Transverse colon (tissue), 4 donors: ENCODE measurements at regions not wholly inside any gene's neighbourhood (a gene's known extent, or its start where the extent isn't known, plus 50 kb on each side); places are given as distances from the start of the nearest gene placed in this dataset.

Experiments used
- DNase-seq: peaks from one replicate; pipeline ENCODE4 v3.0.0-alpha.2; 2019
- H3K27ac ChIP-seq, 4 donors: fragments of 200-600 bp; sonication (generic); 2 replicates each; pipeline ENCODE4 v1.5.1; 2016 to 2018; ENCODE audit warnings: inconsistent platforms in 4 of 4
- H3K27me3 ChIP-seq: fragments of 200-600 bp; sonication (generic); 2 replicates; pipeline ENCODE4 v1.5.1; 2017; ENCODE audit warnings: inconsistent platforms
- H3K36me3 ChIP-seq, 4 donors: fragments of 200-600 bp; sonication (generic); 2 replicates each; pipeline ENCODE4 v1.5.1; 2017 to 2019; ENCODE audit warnings: inconsistent platforms in 4 of 4
- H3K4me1 ChIP-seq, 4 donors: fragments of 200-600 bp; sonication (generic); 2 replicates each; pipeline ENCODE4 v1.5.1; 2017 to 2020; ENCODE audit warnings: inconsistent platforms in 4 of 4
- H3K4me3 ChIP-seq, 4 donors: fragments of 200-600 bp; sonication (generic); 1 replicate in 1 of 4; 2 replicates in 3 of 4; pipeline versions ENCODE4 v1.5.1 to v1.6.1; 2017 to 2019; ENCODE audit warnings: inconsistent platforms in 4 of 4
- H3K9me3 ChIP-seq, 2 donors: fragments of 200-600 bp; sonication (generic); 2 replicates each; pipeline ENCODE4 v1.5.1; 2017 to 2019; ENCODE audit warnings: inconsistent platforms in 2 of 2
- CTCF ChIP-seq, 5 experiments: fragments of 200-600 bp in 3 of 5; fragments of 450-650 bp in 2 of 5; sonication (generic) in 3 of 5; IDR thresholded peaks; 1 replicate in 2 of 5; 2 replicates in 3 of 5; pipeline ENCODE4 v1.5.1; 2016 to 2017; ENCODE audit warnings: antibody characterized with exemption in 5 of 5, inconsistent platforms in 3 of 5, mild to moderate bottlenecking in 2 of 5, moderate library complexity in 1 of 5
- EP300 ChIP-seq: sonication (generic); formaldehyde crosslinking; IDR thresholded peaks from one replicate; pipeline ENCODE4 v1.6.1; 2017; ENCODE audit warnings: antibody characterized with exemption, low read depth
- POLR2A ChIP-seq: fragments of 450-650 bp; IDR thresholded peaks from one replicate; pipeline ENCODE4 v1.6.1; 2016; ENCODE audit warnings: antibody characterized with exemption, mild to moderate bottlenecking, moderate library complexity
- POLR2AphosphoS5 ChIP-seq, 3 donors: sonication (generic); formaldehyde crosslinking; IDR thresholded peaks; one replicate each; pipeline ENCODE4 v1.6.1; 2016; ENCODE audit warnings: antibody characterized with exemption in 3 of 3
- WGBS, 2 donors: methylation state at CpG; one replicate each; pipeline ENCODE4 v1.1.5; 2018; ENCODE audit warnings: low coverage in 1 of 2; 5-methylcytosine and 5-hydroxymethylcytosine counted together
- in situ Hi-C, 4 donors: fragments of 200-750 bp; cut with MboI; loops; one replicate each; pipeline versions ENCODE4 v1.15.0 to v1.15.1; 2017; ENCODE audit warnings: low sequenced_read_pairs in 3 of 4, low pct_ligation_motif_present in 1 of 4, low pct_unique_long_range_greater_than_20kb in 1 of 4
- intact Hi-C: fragments of 100-400 bp; cut with DNase I; formaldehyde crosslinking; loops from one replicate; pipeline ENCODE4 v1.15.1; 2023; ENCODE audit warnings: low total_unique reads

- Histone ChIP-seq H3K4me3 (no peak overlapping the region), H3K27me3 (no peaks in the 10 kb centered on the region), H3K27ac (no peak overlapping the region), H3K4me1 (peaks cover 0 to 16% (median 3%) of the 10 kb centered on the region in 4 donors), H3K9me3 (no peaks in the 10 kb centered on the region), H3K36me3 (no peaks in the 10 kb centered on the region)
- TF ChIP-seq EP300, result no peak
- TF ChIP-seq POLR2A, result no peak
- TF ChIP-seq CTCF (IDR thresholded peaks at IDR 0.05), result no peak
- TF ChIP-seq POLR2AphosphoS5 (IDR thresholded peaks at IDR 0.05), result no peak
- 74 to 100% methylated on average over 1 to 6 of the region's 6 CpGs for WGBS, 2 donors
- intact Hi-C loops, result loop anchor here (10.0 kb wide), 2 partner anchors 724 to 1064 kb away; partner anchors contain the start of gene SUPT3H
- no peak for DNase-seq
- in situ Hi-C loops, result loop anchor here (10.0 to 25.0 kb wide), 5 partner anchors 762 to 1262 kb away; no protein-coding TSS in a partner anchor
These were observed 263.0 kb downstream of the CDC5L start for GRCh38 chr6:44650495-44650894.

- H3K9me3 ChIP-seq, result no peaks in the 10 kb centered on the region
- no peak for DNase-seq
- peaks cover 0 to 16% (median 4%) of the 10 kb centered on the region in 4 donors for H3K4me1 ChIP-seq
- no peak for TF ChIP-seq CTCF (IDR thresholded peaks at IDR 0.05)
- TF ChIP-seq POLR2A, result no peak
- no peak for TF ChIP-seq POLR2AphosphoS5 (IDR thresholded peaks at IDR 0.05)
- TF ChIP-seq EP300, result no peak
- 93% methylated on average over 3 to 5 of the region's 5 CpGs for WGBS, 2 donors
- in situ Hi-C loops (loop anchor here (10.0 to 25.0 kb wide), 5 partner anchors 761 to 1261 kb away; no protein-coding TSS in a partner anchor), intact Hi-C loops (loop anchor here (10.0 kb wide), 2 partner anchors 724 to 1064 kb away; partner anchors contain the start of gene SUPT3H)
- H3K27ac ChIP-seq, result no peak overlapping the region
- H3K36me3 ChIP-seq, result no peaks in the 10 kb centered on the region
- H3K4me3 ChIP-seq, result no peak overlapping the region
- no peaks in the 10 kb centered on the region for H3K27me3 ChIP-seq
These were observed 263.4 kb downstream of the CDC5L start for GRCh38 chr6:44650947-44651346.

- TF ChIP-seq POLR2AphosphoS5 (IDR thresholded peaks at IDR 0.05) (no peak), CTCF (IDR thresholded peaks at IDR 0.05) (no peak), POLR2A (no peak)
- no peaks in the 10 kb centered on the region for H3K27me3 ChIP-seq
- 90 to 98% methylated on average over 2 to 15 of the region's 15 CpGs for WGBS, 2 donors
- in situ Hi-C loops (loop anchor here (10.0 to 25.0 kb wide), 5 partner anchors 761 to 1261 kb away; no protein-coding TSS in a partner anchor), intact Hi-C loops (loop anchor here (10.0 kb wide), 2 partner anchors 723 to 1063 kb away; partner anchors contain the start of gene SUPT3H)
- H3K27ac ChIP-seq, result no peak overlapping the region
- H3K36me3 ChIP-seq, result no peaks in the 10 kb centered on the region
- H3K9me3 ChIP-seq, result no peaks in the 10 kb centered on the region
- no peak for DNase-seq
- H3K4me3 ChIP-seq, result no peak overlapping the region
- H3K4me1 ChIP-seq, result peaks cover 0 to 16% (median 4%) of the 10 kb centered on the region in 4 donors
These were observed 264.1 kb downstream of the CDC5L start for GRCh38 chr6:44651604-44652003.

GRCh38 chr6:44652547-44652946 lies 265.0 kb downstream of the CDC5L start:
- 69% methylated on average over 1 of the region's 1 CpG; no CpG with 5 or more reads in 1 of the 2 donors for WGBS, 2 donors
- Histone ChIP-seq H3K36me3 (no peaks in the 10 kb centered on the region), H3K27me3 (no peaks in the 10 kb centered on the region), H3K27ac (no peak overlapping the region), H3K9me3 (no peaks in the 10 kb centered on the region), H3K4me3 (no peak overlapping the region), H3K4me1 (peaks cover 0 to 16% (median 4%) of the 10 kb centered on the region in 4 donors)
- intact Hi-C loops, result loop anchor here (10.0 kb wide), 2 partner anchors 722 to 1062 kb away; partner anchors contain the start of gene SUPT3H
- no peak for TF ChIP-seq POLR2AphosphoS5 (IDR thresholded peaks at IDR 0.05)
- no peak for TF ChIP-seq EP300
- TF ChIP-seq POLR2A, result no peak
- TF ChIP-seq CTCF (IDR thresholded peaks at IDR 0.05), result no peak
- no peak for DNase-seq
- in situ Hi-C loops, result loop anchor here (10.0 to 25.0 kb wide), 5 partner anchors 760 to 1260 kb away; no protein-coding TSS in a partner anchor
